A673 (cell line): ENCODE measurements at regions not wholly inside any gene's neighbourhood (a gene's known extent, or its start where the extent isn't known, plus 50 kb on each side); places are given as distances from the start of the nearest gene placed in this dataset.

Source experiments
- BruUV-seq: library from RNA; stranded (reverse); fragments of 400-500 nt; replicated peaks from 2 replicates; lab custom pipeline; 2021; lab: Mats Ljungman, UMichigan
- CTCF ChIA-PET: fragments of 300-600 bp; sonication (Branson Sonifier 250); formaldehyde crosslinking; loops from one replicate; lab custom pipeline; 2022; ENCODE audit warnings: antibody characterized with exemption; lab: Charles Lee
- POLR2A ChIA-PET: fragments of 300-600 bp; sonication (Branson Sonifier 250); formaldehyde crosslinking; loops from one replicate; lab custom pipeline; 2022; ENCODE audit warnings: antibody characterized with exemption; ENCODE audit not compliant: low non-redundant PET; lab: Charles Lee
- DNase-seq: peaks from one replicate; pipeline ENCODE4 v3.0.0-alpha.2; 2015; ENCODE audit warnings: low spot score
- H3K27ac ChIP-seq: fragments of 200-600 bp; sonication (generic); 2 replicates; pipeline ENCODE4 v1.5.1; 2016; ENCODE audit warnings: mixed run types, low read depth, mild to moderate bottlenecking, mixed read lengths, antibody characterized with exemption, low read length; ENCODE audit not compliant: poor library complexity, severe bottlenecking
- H3K27me3 ChIP-seq: fragments of 200-600 bp; sonication (generic); replicated peaks from 2 replicates; pipeline ENCODE4 v1.6.1; 2017; ENCODE audit warnings: mixed run types, low read depth, mild to moderate bottlenecking, mixed read lengths, antibody characterized with exemption, low read length; ENCODE audit not compliant: insufficient read depth, poor library complexity
- H3K36me3 ChIP-seq: fragments of 200-600 bp; sonication (generic); 2 replicates; pipeline ENCODE4 v1.6.1; 2016; ENCODE audit warnings: mixed run types, mild to moderate bottlenecking, mixed read lengths, antibody characterized with exemption, low read length; ENCODE audit not compliant: insufficient read depth, poor library complexity, severe bottlenecking
- H3K4me1 ChIP-seq: fragments of 200-600 bp; sonication (generic); 2 replicates; pipeline ENCODE4 v1.6.1; 2017; ENCODE audit warnings: mixed run types, mild to moderate bottlenecking, mixed read lengths, antibody characterized with exemption, low read length; ENCODE audit not compliant: insufficient read depth, poor library complexity, severe bottlenecking
- H3K4me3 ChIP-seq: fragments of 200-600 bp; sonication (generic); 2 replicates; pipeline ENCODE4 v1.5.1; 2016; ENCODE audit warnings: low read depth, mixed run types, mild to moderate bottlenecking, mixed read lengths, low read length; ENCODE audit not compliant: poor library complexity, severe bottlenecking
- H3K9me3 ChIP-seq: fragments of 200-600 bp; sonication (generic); 2 replicates; pipeline ENCODE4 v1.6.1; 2016; ENCODE audit warnings: mixed run types, low read depth, mild to moderate bottlenecking, mixed read lengths, antibody characterized with exemption, low read length; ENCODE audit not compliant: poor library complexity, severe bottlenecking
- EZH2 ChIP-seq: fragments of 200-600 bp; sonication (generic); IDR thresholded peaks from 2 replicates; pipeline ENCODE4 v1.6.1; 2017; ENCODE audit warnings: borderline replicate concordance, low read depth, mild to moderate bottlenecking, mixed read lengths, antibody characterized with exemption, low read length; ENCODE audit not compliant: poor library complexity, severe bottlenecking
- intact Hi-C: fragments of 100-400 bp; cut with micrococcal nuclease; formaldehyde crosslinking; loops from one replicate; pipeline ENCODE4 v1.10.0; 2022; ENCODE audit not compliant: unreplicated experiment
- TF ChIP-seq, protein P1 (sequence below): fragments of 300-800, 200-600 bp; sonication (generic); conservative IDR thresholded peaks from 2 replicates; pipeline ENCODE4 v1.5.1; 2017; ENCODE audit warnings: low read depth, mild to moderate bottlenecking, antibody characterized with exemption, low read length, moderate library complexity, mixed read lengths

DNA sequence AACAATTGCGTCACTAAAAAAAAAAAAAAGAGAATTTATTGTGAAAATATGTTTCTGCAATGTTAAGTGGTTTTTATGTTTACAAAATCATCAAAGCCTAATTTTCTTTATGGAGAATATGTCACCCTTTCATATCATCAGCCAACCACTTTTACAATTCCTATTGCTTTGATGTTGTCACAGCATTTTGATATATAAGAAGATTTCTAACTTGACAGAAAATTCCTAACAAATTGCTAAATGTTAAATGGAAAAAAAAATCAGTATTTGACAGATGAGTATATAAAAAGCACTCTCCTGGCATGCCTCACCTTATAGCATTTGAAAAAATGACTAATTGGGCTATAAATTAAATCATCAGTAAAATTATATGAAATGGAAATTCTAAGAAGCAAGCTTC is 1457.3 kb upstream of the ALCAM start:
- intact Hi-C loops, result loop anchor here (10.0 kb wide), 1 partner anchor 415 kb away; no protein-coding TSS in a partner anchor
- Histone ChIP-seq H3K9me3 (no peaks in the 10 kb centered on the region), H3K4me3 (no peak overlapping the region), H3K27ac (no peak overlapping the region), H3K27me3 (no peaks in the 10 kb centered on the region), H3K36me3 (no peaks in the 10 kb centered on the region), H3K4me1 (peaks cover 22% of the 10 kb centered on the region)
- ChIA-PET POLR2A (no interaction called here), CTCF (no interaction called here)
- no peak for DNase-seq
- TF ChIP-seq EZH2, result no peak
- TF ChIP-seq, protein P1, sequence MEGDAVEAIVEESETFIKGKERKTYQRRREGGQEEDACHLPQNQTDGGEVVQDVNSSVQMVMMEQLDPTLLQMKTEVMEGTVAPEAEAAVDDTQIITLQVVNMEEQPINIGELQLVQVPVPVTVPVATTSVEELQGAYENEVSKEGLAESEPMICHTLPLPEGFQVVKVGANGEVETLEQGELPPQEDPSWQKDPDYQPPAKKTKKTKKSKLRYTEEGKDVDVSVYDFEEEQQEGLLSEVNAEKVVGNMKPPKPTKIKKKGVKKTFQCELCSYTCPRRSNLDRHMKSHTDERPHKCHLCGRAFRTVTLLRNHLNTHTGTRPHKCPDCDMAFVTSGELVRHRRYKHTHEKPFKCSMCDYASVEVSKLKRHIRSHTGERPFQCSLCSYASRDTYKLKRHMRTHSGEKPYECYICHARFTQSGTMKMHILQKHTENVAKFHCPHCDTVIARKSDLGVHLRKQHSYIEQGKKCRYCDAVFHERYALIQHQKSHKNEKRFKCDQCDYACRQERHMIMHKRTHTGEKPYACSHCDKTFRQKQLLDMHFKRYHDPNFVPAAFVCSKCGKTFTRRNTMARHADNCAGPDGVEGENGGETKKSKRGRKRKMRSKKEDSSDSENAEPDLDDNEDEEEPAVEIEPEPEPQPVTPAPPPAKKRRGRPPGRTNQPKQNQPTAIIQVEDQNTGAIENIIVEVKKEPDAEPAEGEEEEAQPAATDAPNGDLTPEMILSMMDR, result no peak
- BruUV-seq, result no TSS peak

DNA sequence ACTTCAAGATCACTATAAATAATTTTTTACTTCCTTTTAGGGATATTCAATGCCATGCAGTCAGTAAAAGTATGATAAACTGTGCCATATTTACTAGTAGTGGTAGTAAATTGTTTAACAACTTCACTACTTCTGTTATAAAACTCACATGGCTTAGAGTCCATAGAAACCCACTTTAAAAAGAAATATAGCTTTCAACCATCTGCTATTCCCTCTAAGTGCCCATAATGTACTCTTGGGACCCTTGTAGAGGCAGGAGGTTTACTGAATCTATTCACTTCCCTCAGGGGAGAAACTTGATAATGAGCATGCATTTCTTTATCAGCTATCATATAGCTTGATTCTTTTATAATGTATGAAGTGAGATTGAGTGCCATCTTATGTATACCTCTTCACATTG is 1448.4 kb upstream of the ALCAM start:
- POLR2A ChIA-PET, result no interaction called here
- H3K27me3 ChIP-seq, result no peaks in the 10 kb centered on the region
- intact Hi-C loops, result no loop called here
- H3K4me1 ChIP-seq, result peaks cover 23% of the 10 kb centered on the region
- peaks cover 2% of the 10 kb centered on the region for H3K9me3 ChIP-seq
- CTCF ChIA-PET, result no interaction called here
- BruUV-seq, result no TSS peak
- no peak for TF ChIP-seq EZH2
- TF ChIP-seq, protein P1, result no peak
- no peaks in the 10 kb centered on the region for H3K36me3 ChIP-seq
- DNase-seq, result peak; percentile 37
- H3K4me3 ChIP-seq, result no peak overlapping the region
- H3K27ac ChIP-seq, result no peak overlapping the region

DNA sequence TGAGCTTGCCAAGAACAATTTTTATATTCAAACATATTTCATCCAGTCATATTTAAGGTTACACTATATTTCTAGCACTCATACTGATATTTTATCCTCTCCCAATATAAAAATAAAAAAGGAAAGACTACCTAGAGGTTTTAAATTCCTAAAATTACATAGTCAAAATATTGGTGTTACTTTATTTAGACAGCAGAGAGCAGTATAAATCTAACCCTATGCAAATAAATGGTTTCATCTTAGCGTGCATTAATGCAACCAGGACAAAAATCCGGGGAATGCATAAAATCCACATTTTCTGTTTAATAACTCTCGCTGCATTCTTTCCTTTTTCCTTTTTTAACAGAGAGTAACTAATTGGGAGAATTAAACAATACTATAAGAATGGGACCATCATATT is 1447.4 kb upstream of the ALCAM start:
- Histone ChIP-seq H3K4me3 (no peak overlapping the region), H3K27ac (no peak overlapping the region), H3K4me1 (peaks cover 23% of the 10 kb centered on the region), H3K36me3 (no peaks in the 10 kb centered on the region), H3K9me3 (peaks cover 2% of the 10 kb centered on the region), H3K27me3 (no peaks in the 10 kb centered on the region)
- intact Hi-C loops, result no loop called here
- no TSS peak for BruUV-seq
- CTCF ChIA-PET, result no interaction called here
- peak; percentile 44 for DNase-seq
- TF ChIP-seq, protein P1, result peak; percentile 50
- no peak for TF ChIP-seq EZH2
- POLR2A ChIA-PET, result no interaction called here
